ENCODE measurements at regions not wholly inside any gene's neighbourhood (a gene's known extent, or its start where the extent isn't known, plus 50 kb on each side); places are given as distances from the start of the nearest gene placed in this dataset.

DNA sequence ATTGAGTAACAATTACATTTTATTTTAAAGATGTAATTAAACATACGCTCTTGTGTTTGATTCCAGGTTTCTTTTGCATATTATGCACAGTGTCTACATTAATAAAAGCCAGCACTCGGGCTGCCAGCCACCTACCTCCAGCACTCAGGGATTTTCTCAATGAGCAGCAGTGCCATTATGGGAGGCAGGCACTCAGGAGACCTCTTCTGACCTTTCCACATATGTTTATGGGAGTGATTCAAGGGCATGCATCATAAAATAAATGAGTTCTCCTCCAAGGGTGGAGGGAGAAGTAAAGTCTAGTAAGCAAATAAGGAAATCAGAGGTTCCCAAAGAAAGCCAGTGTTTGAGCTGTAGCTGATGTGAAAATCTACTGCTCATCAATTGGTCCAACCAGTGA lies 119.8 kb upstream of the IRX2 start:
- TF ChIP-seq, protein P1, sequence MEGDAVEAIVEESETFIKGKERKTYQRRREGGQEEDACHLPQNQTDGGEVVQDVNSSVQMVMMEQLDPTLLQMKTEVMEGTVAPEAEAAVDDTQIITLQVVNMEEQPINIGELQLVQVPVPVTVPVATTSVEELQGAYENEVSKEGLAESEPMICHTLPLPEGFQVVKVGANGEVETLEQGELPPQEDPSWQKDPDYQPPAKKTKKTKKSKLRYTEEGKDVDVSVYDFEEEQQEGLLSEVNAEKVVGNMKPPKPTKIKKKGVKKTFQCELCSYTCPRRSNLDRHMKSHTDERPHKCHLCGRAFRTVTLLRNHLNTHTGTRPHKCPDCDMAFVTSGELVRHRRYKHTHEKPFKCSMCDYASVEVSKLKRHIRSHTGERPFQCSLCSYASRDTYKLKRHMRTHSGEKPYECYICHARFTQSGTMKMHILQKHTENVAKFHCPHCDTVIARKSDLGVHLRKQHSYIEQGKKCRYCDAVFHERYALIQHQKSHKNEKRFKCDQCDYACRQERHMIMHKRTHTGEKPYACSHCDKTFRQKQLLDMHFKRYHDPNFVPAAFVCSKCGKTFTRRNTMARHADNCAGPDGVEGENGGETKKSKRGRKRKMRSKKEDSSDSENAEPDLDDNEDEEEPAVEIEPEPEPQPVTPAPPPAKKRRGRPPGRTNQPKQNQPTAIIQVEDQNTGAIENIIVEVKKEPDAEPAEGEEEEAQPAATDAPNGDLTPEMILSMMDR (conservative IDR thresholded peaks at IDR 0.05; ENCODE audit: low read depth, low read length), result no peak
- TF ChIP-seq EZH2 (IDR thresholded peaks at IDR 0.05; ENCODE audit: low read length, unreplicated experiment) (no peak), EZH2phosphoT487 (IDR thresholded peaks at IDR 0.05; ENCODE audit: borderline replicate concordance, low read length) (no peak)
